Endothelial cell (in vitro differentiated cells): ENCODE measurements at regions not wholly inside any gene's neighbourhood (a gene's known extent, or its start where the extent isn't known, plus 50 kb on each side); places are given as distances from the start of the nearest gene placed in this dataset.

ENCODE experiments used
- DNase-seq: peaks from one replicate; pipeline ENCODE4 v3.0.0; 2021; ENCODE audit warnings: low spot score
- H3K27ac Mint-ChIP-seq: one replicate; pipeline ENCODE4 v1.8.0; 2021; ENCODE audit warnings: mixed read lengths, inconsistent platforms; ENCODE audit not compliant: unreplicated experiment
- H3K27me3 Mint-ChIP-seq: one replicate; pipeline ENCODE4 v1.8.0; 2021; ENCODE audit warnings: mild to moderate bottlenecking, moderate library complexity, mixed read lengths, inconsistent platforms; ENCODE audit not compliant: unreplicated experiment
- H3K36me3 Mint-ChIP-seq: one replicate; pipeline ENCODE4 v1.8.0; 2021; ENCODE audit warnings: mild to moderate bottlenecking, low read depth, mixed read lengths, inconsistent platforms; ENCODE audit not compliant: unreplicated experiment
- H3K4me1 Mint-ChIP-seq: one replicate; pipeline ENCODE4 v1.8.0; 2021; ENCODE audit warnings: mild to moderate bottlenecking, mixed read lengths, inconsistent platforms; ENCODE audit not compliant: unreplicated experiment
- H3K4me3 Mint-ChIP-seq: one replicate; pipeline ENCODE4 v1.8.0; 2021; ENCODE audit warnings: mild to moderate bottlenecking, mixed read lengths, inconsistent platforms; ENCODE audit not compliant: unreplicated experiment
- H3K9me3 Mint-ChIP-seq: one replicate; pipeline ENCODE4 v1.8.0; 2021; ENCODE audit warnings: mixed read lengths, inconsistent platforms; ENCODE audit not compliant: unreplicated experiment
- CTCF ChIP-seq: fragments of 200-600 bp; sonication (generic); IDR thresholded peaks from one replicate; pipeline ENCODE4 v1.5.0; 2021; ENCODE audit warnings: antibody characterized with exemption; ENCODE audit not compliant: unreplicated experiment

DNA sequence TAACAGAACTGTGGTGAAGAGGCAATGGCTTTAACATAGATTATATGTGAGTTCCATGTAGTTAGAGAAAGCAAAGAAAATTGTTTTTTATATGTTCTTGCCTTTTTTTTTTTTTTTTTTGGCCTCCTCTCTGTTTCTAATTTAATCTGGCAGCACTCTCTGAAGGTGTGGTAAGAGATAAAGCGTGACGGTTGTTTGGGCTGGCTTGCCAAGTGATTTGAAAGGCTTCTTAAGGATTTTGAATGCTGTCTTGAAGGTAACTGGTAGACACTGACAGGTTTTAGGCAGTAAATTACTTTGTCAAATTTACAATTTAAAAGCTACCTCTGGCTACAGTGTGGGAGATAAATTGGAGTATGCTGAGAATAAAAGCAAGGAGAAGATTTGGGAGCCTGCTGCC, 269.3 kb upstream of the HS3ST1 start:
- Mint-ChIP-seq H3K4me3 (no peak overlapping the region), H3K27me3 (no peaks in the 10 kb centered on the region), H3K4me1 (no peaks in the 10 kb centered on the region), H3K9me3 (peaks cover 4% of the 10 kb centered on the region), H3K36me3 (no peaks in the 10 kb centered on the region), H3K27ac (no peak overlapping the region)
- no peak for TF ChIP-seq CTCF
- no peak for DNase-seq

DNA sequence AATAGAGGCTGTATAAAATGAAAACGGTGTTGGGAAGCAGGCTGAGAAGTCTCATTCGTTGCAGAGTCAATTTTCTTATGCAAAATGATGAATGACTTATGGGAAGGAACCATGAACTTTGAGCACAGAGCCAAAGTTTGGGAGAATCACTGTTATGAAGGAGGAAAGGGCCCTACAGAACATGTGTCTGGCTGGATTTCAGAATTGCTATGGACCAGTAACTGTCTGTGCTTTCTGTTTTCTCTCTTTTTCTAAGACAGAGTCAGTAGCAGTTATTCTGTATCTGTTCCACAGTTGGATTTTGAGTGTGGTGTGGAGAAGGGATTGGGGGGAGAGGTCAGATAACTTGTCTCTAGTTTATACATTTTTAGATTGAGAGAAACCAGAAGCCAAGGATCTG, 265.0 kb upstream of the HS3ST1 start:
- no peak for TF ChIP-seq CTCF
- Mint-ChIP-seq H3K36me3 (no peaks in the 10 kb centered on the region), H3K4me1 (no peaks in the 10 kb centered on the region), H3K27ac (no peak overlapping the region), H3K4me3 (no peak overlapping the region), H3K27me3 (no peaks in the 10 kb centered on the region), H3K9me3 (peaks cover 4% of the 10 kb centered on the region)
- no peak for DNase-seq

DNA sequence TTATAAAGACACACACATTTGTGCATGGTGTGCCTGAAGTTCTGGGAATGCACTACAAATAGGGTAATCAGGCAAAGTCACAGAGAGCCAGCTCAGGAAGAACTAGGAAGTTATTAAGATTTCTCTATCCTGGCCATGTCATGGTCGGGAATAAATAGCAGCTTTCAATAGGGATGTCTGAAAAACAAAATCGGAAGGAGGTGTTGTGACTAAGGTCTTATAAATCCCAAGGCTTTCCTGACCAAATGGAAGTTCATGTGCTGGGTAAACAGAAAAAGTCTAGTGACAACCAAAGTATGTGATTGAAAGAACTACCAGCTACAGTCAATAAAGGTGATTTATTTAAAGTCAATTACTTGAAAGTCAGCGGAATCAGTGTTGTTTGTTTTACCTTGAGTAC, 262.5 kb upstream of the HS3ST1 start:
- H3K4me1 Mint-ChIP-seq, result no peaks in the 10 kb centered on the region
- H3K27me3 Mint-ChIP-seq, result no peaks in the 10 kb centered on the region
- no peak for DNase-seq
- H3K27ac Mint-ChIP-seq, result no peak overlapping the region
- no peaks in the 10 kb centered on the region for H3K36me3 Mint-ChIP-seq
- TF ChIP-seq CTCF, result no peak
- no peak overlapping the region for H3K4me3 Mint-ChIP-seq
- peaks cover 4% of the 10 kb centered on the region for H3K9me3 Mint-ChIP-seq

GRCh38 chr4:11687727-11688126, 259.0 kb upstream of the HS3ST1 start:
- Mint-ChIP-seq H3K27ac (no peak overlapping the region), H3K4me1 (no peaks in the 10 kb centered on the region), H3K36me3 (no peaks in the 10 kb centered on the region), H3K27me3 (peaks cover 2% of the 10 kb centered on the region), H3K9me3 (no peaks in the 10 kb centered on the region), H3K4me3 (no peak overlapping the region)
- DNase-seq, result no peak
- TF ChIP-seq CTCF, result no peak

DNA sequence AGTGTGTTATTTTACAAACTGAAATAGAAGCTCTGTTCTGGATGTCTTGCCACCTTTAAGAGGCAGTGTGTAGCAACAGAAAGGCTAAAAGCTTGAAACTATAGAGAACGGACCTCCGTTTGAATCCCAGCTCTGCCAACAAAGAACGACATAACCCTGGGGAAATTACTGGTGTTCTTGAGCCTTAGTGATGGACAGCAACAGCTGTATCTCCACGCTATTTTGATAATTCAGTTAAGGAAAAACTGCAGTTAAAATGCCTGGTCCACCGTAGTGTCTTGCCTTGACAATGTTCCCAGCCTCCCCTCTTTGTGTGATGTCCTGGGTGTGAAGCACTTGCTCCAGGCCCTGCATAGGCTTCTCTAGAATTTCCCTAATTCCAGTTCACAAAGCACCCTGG, 256.8 kb upstream of the HS3ST1 start:
- DNase-seq, result no peak
- Mint-ChIP-seq H3K27me3 (peaks cover 2% of the 10 kb centered on the region), H3K4me3 (no peak overlapping the region), H3K4me1 (no peaks in the 10 kb centered on the region), H3K36me3 (no peaks in the 10 kb centered on the region), H3K27ac (no peak overlapping the region), H3K9me3 (no peaks in the 10 kb centered on the region)
- no peak for TF ChIP-seq CTCF
